Ascending aorta (tissue), 2 donors: ENCODE measurements at regions not wholly inside any gene's neighbourhood (a gene's known extent, or its start where the extent isn't known, plus 50 kb on each side); places are given as distances from the start of the nearest gene placed in this dataset.

Experiments used
- DNase-seq, 2 donors: peaks; one replicate each; pipeline ENCODE4 v3.0.0-alpha.2; 2019; ENCODE audit warnings: low spot score in 2 of 2
- H3K27ac ChIP-seq, 2 donors: fragments of 200-600 bp; sonication (generic); one replicate each; pipeline ENCODE4 v1.5.1; 2016 to 2017; ENCODE audit warnings: mild to moderate bottlenecking in 1 of 2
- H3K27me3 ChIP-seq: fragments of 200-600 bp; sonication (generic); one replicate; pipeline ENCODE4 v1.5.1; 2017
- H3K36me3 ChIP-seq, 2 donors: fragments of 200-600 bp; sonication (generic); one replicate each; pipeline ENCODE4 v1.5.1; 2016
- H3K4me1 ChIP-seq, 2 donors: fragments of 200-600 bp; sonication (generic); one replicate each; pipeline ENCODE4 v1.5.1; 2016 to 2017; ENCODE audit warnings: mild to moderate bottlenecking in 1 of 2
- H3K4me3 ChIP-seq, 2 donors: fragments of 200-600 bp; sonication (generic); one replicate each; pipeline ENCODE4 v1.5.1; 2016 to 2017; ENCODE audit warnings: mild to moderate bottlenecking in 1 of 2
- H3K9me3 ChIP-seq, 2 donors: fragments of 200-600 bp; sonication (generic); one replicate each; pipeline ENCODE4 v1.5.1; 2016
- intact Hi-C: fragments of 100-400 bp; cut with DNase I; formaldehyde crosslinking; loops from one replicate; pipeline ENCODE4 v1.15.1; 2023
- TF ChIP-seq, protein P1 (sequence below), 3 experiments: fragments of 200-600 bp in 2 of 3; fragments of 450-650 bp in 1 of 3; sonication (generic) in 2 of 3; IDR thresholded peaks; one replicate each; pipeline ENCODE4 v1.5.1; 2016 to 2019; ENCODE audit warnings: antibody characterized with exemption in 3 of 3, mild to moderate bottlenecking in 1 of 3, moderate library complexity in 1 of 3

DNA sequence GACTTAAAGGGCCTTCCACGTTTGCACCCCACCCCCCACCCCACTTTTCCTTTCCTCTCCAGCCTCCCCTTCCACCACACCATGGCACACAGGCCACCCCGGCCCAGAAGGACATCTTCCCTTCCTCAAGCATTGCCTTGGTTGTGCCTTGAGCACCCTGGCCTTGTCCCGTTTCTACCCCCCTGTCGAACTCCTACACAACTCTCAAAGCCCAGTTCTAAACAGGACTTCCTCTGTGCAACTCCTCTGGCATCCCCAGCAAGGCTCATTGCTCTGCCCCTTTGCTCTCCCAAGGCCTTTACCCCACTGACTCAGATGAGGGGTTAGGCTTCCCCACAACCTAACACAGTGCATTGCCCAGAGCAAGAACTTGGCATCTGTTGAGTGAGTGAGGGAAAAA is 136.1 kb downstream of the HERPUD2 start:
- H3K9me3 ChIP-seq = no peaks in the 10 kb centered on the region
- intact Hi-C loops = no loop called here
- no peak overlapping the region for H3K27ac ChIP-seq
- no peaks in the 10 kb centered on the region for H3K27me3 ChIP-seq
- TF ChIP-seq, protein P1, sequence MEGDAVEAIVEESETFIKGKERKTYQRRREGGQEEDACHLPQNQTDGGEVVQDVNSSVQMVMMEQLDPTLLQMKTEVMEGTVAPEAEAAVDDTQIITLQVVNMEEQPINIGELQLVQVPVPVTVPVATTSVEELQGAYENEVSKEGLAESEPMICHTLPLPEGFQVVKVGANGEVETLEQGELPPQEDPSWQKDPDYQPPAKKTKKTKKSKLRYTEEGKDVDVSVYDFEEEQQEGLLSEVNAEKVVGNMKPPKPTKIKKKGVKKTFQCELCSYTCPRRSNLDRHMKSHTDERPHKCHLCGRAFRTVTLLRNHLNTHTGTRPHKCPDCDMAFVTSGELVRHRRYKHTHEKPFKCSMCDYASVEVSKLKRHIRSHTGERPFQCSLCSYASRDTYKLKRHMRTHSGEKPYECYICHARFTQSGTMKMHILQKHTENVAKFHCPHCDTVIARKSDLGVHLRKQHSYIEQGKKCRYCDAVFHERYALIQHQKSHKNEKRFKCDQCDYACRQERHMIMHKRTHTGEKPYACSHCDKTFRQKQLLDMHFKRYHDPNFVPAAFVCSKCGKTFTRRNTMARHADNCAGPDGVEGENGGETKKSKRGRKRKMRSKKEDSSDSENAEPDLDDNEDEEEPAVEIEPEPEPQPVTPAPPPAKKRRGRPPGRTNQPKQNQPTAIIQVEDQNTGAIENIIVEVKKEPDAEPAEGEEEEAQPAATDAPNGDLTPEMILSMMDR (IDR thresholded peaks at IDR 0.05) = no peak
- DNase-seq = no peak
- H3K4me1 ChIP-seq = no peaks in the 10 kb centered on the region
- no peaks in the 10 kb centered on the region for H3K36me3 ChIP-seq
- no peak overlapping the region for H3K4me3 ChIP-seq

DNA sequence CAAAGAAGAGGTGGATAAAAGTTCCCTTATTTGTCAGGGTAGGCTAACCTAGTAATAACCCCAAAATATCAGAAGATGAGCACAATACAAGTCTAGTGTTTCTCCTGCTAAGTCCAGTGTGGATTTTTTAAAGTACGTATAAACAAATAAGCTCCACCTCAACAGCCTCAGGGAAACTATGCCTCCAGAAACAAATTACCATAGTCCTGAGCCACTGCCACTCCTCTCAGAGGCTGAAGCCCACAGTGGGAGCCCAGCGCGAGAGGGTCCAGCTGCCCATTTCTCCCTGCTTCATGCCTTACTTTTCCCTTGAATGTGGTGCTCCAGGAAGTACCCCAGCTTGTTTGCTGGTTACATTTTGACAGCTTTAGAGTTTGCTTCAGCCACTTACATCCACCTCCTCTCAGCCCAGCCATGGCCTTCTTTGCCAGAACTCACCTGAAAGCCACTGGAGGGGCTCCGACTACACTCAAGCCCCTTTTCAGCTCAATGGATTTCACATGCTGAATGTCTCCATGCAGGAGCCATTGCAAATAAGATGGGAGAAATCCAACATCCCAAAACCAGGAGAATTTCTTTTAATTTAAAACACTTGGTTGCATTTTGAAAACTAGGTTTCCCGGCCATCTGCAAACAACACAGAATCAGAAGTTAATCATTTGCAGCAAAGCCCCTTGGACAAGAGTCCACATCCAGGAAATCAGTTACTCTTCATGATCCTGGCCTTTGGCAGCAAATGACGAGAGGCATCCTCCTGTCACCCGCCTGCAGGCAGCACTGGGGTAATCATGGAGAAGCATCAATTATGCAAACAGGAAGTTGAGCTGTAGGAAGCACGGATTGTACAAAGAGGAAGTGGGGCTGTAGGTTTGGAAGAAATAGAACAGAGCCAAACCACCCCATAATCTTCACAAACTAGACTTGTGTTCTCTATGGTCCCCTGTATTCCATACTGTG is 138.1 kb downstream of the HERPUD2 start:
- no peak overlapping the region for H3K27ac ChIP-seq
- no peaks in the 10 kb centered on the region for H3K36me3 ChIP-seq
- H3K4me3 ChIP-seq = no peak overlapping the region
- no peaks in the 10 kb centered on the region for H3K4me1 ChIP-seq
- DNase-seq = peak in 1 of 2 donors; percentile 52
- H3K27me3 ChIP-seq = no peaks in the 10 kb centered on the region
- TF ChIP-seq, protein P1 (IDR thresholded peaks at IDR 0.05) = no peak
- no peaks in the 10 kb centered on the region for H3K9me3 ChIP-seq
- intact Hi-C loops = no loop called here

DNA sequence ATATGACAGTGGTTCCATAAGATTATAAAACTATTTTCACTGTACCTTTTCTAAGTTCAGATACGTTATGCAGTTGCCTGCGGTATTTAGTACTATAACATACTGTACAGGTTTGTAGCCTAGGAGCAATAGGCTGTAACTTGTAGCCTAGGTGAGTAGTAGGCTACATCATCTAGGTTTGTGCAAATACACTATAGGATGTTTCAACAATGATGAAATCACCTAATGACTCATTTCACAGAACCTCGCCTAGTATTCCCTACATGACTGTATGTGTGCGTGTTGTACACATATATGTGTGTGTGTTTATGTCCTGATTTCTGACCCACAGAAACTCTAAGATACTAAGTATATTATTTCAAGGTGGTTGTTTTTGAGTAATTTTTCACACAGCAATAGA is 139.0 kb downstream of the HERPUD2 start:
- DNase-seq = no peak
- no peaks in the 10 kb centered on the region for H3K4me1 ChIP-seq
- TF ChIP-seq, protein P1 (IDR thresholded peaks at IDR 0.05) = no peak
- H3K9me3 ChIP-seq = no peaks in the 10 kb centered on the region
- intact Hi-C loops = no loop called here
- H3K27ac ChIP-seq = no peak overlapping the region
- no peak overlapping the region for H3K4me3 ChIP-seq
- H3K27me3 ChIP-seq = no peaks in the 10 kb centered on the region
- H3K36me3 ChIP-seq = no peaks in the 10 kb centered on the region

DNA sequence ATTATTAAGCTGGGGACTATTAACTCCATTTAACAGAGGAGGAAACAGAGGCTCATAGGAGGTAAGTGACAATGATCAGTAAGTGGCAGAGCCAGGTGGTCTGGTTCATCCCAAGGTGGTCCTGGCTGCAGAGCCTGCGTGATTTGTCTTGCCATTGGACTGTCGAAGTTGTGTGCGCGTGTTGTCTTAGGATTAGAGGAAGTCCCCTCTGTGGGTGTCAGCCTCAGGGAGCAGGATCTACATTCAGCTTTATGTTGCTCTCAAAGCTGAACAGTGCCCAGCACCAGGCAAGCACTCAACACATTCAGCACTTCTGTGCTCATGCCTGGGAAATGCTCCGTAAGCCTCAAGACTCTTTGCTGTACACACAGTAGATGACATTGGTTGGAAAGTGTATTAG is 139.5 kb downstream of the HERPUD2 start:
- TF ChIP-seq, protein P1 (IDR thresholded peaks at IDR 0.05) = no peak
- Histone ChIP-seq H3K36me3 (no peaks in the 10 kb centered on the region), H3K27me3 (no peaks in the 10 kb centered on the region), H3K4me3 (no peak overlapping the region), H3K9me3 (no peaks in the 10 kb centered on the region), H3K4me1 (no peaks in the 10 kb centered on the region), H3K27ac (no peak overlapping the region)
- peak in 1 of 2 donors; percentile 19 for DNase-seq
- intact Hi-C loops = no loop called here

DNA sequence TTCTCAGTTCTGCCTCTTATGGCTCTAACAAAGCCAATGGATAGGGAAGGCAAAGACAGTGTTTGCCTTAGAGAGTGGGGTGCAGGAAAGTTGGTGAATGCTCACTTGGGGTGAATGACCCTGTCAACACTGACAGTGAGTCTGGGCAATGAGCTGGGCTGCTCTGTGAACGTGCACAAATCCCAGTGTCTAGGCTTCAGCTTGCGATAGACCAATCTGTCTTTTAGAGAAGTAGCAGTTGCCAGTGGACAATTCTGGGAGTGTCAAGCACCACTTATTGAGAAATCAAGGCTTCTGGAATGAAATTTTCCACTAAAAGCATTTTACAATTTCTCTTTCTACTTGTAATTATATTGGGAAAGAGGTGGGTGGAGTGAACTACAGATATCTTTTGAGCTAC is 141.4 kb downstream of the HERPUD2 start:
- Histone ChIP-seq H3K27ac (no peak overlapping the region), H3K36me3 (no peaks in the 10 kb centered on the region), H3K9me3 (no peaks in the 10 kb centered on the region), H3K4me3 (no peak overlapping the region), H3K4me1 (no peaks in the 10 kb centered on the region), H3K27me3 (no peaks in the 10 kb centered on the region)
- TF ChIP-seq, protein P1 (IDR thresholded peaks at IDR 0.05) = no peak
- DNase-seq = peak in 1 of 2 donors; percentile 41
- intact Hi-C loops = no loop called here
